ENCODE measurements at regions not wholly inside any gene's neighbourhood (a gene's known extent, or its start where the extent isn't known, plus 50 kb on each side); places are given as distances from the start of the nearest gene placed in this dataset.

DNA sequence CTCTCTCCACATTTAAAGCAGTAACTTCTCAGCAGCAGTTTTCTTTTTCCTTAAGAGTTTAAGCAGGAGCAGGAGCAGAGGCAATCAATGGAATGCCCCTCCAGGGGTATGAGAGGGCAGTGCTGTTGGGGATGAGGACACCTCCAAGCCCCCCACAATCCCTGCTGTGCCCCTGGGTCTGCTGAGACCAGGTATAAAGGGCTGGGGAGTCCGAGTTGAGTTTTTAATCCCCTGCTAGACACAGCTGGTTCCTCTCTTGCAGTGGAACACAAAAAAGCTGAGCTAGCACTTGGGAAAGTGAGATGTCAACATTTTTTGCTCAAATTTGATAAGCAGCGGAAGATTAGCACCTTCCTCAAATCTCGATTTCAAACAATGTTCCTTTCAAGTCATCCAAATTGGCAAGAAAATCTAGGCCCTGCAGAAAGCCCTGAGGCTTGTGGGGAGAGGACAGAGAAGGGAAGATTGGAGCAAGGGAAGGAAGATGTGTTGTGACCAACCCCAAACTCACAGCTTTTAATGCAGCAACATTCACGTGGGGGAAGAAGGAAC lies 581.9 kb downstream of the SOX6 start:
- no peak for DNase-seq (ENCODE audit: low read depth)

DNA sequence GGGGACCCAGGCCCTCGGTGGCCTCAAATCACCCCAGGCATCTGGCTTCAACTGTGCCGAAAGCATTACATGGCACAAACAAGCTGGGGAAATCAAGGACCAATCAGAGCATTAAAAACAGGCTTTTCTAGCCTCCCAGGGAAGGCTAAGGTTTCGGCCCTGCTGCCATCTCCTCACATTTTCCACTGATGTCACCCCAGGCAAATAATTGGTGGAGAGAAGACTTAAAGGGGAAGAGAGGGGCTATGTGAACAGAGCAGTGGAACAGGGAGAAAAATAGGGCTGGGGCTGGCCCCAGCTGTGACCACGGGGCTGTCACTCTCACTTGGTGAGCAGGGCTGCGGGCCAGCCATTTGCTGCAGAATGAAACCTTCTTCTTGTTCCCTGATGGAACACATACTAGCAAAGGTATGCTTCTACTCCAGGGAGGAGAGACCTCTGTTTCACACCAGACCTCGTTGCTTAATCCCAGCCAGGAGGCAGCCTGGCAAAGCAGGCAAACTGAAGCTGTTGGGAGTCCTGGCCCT lies 581.3 kb downstream of the SOX6 start:
- peak; percentile 16 for DNase-seq (ENCODE audit: low read depth)

DNA sequence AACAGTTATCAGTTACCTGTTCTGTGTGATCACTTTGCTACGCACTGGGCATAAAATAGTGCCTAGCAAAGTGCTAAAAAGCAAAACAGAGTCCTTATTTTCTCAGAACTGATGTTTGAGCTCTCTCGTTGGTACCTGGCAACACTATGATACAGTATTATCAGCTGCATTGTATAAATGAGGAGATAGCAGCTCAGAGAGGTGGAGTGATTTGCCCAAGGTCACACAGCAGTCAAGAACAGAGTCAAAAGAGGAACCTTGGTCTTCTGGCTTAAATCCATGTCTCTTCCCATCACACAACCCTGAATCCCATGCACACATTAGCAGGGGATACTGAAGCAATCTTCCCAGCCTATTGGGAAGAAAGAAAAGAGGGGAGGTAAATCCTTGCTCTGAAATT lies 580.5 kb downstream of the SOX6 start:
- DNase-seq (ENCODE audit: low read depth), result no peak

DNA sequence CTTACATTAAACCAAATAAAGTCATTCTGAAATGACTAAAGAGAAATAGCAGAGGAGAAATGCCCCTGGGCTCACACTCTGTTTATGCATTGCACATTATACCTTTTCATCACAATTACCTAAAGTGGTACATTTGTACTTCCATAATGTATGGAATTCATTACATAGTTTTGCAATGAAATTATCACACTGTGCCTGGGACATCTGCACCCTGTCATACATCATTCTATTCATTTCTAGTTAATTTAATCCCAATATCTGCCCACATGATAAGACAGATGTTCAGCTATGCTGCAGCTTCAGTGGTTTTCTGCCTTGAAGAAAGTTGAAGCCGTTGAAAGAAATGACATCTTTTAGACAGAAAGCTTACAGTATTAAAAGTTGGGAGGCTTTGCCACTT lies 580.0 kb downstream of the SOX6 start:
- DNase-seq (ENCODE audit: low read depth), result no peak

DNA sequence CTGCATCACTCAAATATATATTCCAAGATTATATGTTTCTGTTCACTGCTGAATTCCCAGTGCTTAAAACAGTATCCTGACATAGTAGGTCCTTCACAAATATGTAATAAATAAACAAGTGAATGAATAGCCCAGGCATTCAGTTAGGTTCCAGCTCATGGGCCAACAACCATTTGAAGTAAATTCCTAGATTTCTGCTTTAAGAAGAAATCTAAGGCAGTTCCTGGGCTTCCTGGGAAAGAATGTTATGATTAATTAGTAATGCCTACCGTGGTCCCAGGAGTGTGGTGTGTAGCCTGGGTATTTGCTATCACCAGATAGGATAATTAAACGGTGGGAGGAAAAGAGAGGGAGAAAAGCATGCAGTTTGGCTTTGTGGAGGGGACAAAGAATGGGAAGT lies 576.8 kb downstream of the SOX6 start:
- DNase-seq (ENCODE audit: low read depth), result peak; percentile 60

DNA sequence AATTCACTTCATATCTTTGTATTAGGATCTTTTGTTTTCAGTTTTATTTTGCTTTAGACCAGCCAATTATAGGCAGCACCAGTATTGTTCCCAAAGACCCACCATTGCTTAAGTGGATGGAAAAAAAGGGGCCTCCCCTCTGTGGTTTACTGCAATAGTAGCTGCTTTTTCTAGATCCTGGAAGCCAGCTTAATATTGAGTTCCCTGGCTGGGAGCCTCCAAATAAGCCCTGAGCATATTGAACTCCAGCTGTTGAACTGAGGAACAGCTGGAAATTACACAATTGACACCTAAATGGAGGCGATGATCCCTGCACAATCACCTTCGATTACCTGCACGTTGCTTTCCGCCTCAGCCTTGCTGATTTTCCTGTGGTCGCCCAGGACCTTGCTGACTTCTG lies 576.0 kb downstream of the SOX6 start:
- no peak for DNase-seq (ENCODE audit: low read depth)

DNA sequence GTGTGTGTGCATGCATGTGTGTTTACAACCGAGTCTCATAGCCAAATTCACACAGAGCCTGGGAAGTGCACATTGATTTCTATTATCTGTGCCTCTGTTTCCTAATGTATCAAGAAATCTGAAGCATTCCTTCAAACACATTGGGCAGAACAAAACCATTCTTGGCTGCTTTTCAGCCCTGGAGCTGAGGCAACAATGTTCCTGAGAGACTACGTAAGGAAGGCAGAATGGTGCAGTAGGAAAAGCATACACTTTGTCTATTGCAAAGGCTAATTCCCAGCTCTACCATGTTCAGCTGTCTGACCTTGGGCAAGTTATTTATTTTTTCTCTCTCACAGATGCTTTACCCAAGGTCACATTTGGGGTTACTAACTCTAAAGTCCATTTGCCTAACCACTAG lies 575.5 kb downstream of the SOX6 start:
- no peak for DNase-seq (ENCODE audit: low read depth)

DNA sequence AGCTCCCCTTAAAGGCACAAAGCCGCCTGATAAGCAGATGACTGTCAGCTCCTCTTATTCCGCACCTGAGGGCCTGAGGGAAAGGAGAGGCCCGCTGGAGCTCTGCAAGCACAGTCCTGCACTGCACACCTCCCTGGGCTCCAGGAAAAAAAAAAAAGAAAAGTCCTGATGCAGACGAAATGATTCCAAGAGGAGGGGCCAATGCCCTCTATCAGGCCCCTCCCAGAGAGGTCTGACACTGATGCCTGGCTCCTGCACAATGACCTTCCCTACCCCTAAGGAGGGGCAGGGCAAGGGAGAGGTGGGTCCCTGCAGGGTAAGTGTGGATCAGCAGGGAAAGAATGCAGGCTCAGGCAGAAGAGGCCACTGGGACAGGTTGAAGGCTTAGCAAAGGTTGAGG lies 572.7 kb downstream of the SOX6 start:
- no peak for DNase-seq (ENCODE audit: low read depth)

DNA sequence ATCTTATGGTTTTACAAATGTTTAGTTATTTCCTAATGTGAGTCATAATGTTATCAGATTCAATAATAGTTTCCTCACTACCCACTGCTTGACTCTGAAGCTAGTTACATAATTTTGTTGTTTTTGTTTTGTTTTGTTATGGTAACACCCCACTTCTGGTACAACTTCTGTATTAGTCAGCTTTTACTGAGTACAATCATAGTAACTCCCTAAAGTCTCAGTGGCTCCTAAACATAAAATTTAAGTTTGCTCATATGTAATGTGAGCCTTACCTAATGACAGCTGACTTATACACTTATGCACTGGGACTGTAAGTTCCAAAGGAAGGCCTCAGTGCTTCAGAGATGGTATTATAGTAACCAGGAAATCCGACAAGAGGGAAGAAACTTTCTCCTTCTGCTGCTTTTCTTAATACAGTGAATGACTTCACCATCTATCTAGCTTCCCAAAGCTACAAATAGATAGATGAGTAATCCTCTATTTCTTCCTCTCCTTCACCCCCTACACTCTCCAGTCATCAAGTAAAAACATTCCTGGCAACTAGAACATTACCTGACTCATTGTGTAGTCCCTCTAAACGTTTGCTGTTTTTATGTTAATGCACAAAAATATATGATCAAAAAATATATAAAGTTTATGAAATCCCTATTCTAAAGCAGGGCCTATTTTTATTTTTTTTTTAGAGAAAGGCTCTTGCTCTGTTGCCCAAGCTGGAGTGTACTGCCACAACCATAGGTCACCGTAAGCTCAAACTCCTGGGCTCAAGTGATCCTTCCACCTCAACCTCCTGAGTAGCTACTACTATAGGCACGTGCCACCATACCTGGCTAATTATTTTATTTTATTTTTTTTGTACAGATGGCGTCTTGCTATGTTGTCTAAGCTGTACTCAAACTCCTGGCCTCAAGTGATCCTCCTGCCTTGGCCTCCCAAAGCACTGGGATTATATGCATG lies 563.0 kb downstream of the SOX6 start:
- DNase-seq (ENCODE audit: low read depth), result peak; percentile 83

DNA sequence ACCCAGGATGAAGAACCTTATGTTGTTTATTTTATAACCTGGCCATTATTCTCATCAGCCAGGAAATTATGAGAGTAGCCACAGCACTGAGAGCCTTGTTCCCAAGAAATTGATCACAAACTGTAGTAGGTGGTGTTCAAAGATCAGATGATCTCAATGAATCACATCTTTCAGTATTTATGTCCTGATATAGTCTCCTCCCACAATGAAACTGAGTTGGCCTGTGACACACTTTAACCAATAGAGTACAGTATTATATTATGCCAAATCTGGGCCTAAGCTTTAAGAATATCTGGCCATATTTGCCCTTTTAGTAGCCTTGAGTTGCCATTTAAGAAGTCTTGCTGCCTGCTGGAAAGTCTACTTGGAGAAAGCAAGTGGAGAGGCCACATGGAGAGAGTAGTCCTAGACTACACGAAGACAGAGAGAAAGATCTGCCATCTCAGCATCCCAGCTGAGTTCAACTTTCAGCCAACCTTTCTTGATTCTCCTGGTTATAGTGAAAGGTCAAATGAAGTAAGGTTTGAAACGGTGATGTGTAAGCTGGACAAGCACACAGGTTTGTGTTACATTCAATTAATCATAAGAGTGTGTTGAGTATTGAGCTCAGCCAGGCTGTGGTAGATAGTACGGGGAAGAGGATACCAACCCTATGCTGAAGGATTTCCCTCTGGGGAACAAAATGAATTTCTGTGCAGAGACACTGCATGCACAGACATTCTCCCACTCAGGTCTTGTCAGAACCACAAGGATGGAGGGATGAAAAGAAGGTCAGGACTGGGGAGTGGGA lies 561.8 kb downstream of the SOX6 start:
- DNase-seq (ENCODE audit: low read depth), result no peak

DNA sequence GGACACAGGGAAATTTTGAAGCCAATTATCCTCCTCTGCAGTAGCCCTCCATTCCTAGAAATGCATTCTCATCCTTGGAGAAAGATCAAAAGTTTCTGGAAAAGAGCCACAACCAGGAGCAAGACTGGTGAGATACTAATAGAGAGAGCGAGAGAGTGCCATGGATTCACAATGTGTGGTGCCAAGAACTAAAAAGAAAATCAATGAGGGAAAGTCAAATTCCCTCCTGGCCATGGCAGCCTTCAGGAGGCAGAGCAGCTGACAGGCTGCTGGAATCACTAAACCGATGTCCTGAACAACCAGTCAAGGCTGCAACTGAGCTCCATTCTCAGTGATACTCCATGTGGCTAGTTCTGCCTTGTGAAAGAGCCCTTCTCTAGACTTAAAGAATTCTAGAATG lies 561.0 kb downstream of the SOX6 start:
- DNase-seq (ENCODE audit: low read depth), result no peak

DNA sequence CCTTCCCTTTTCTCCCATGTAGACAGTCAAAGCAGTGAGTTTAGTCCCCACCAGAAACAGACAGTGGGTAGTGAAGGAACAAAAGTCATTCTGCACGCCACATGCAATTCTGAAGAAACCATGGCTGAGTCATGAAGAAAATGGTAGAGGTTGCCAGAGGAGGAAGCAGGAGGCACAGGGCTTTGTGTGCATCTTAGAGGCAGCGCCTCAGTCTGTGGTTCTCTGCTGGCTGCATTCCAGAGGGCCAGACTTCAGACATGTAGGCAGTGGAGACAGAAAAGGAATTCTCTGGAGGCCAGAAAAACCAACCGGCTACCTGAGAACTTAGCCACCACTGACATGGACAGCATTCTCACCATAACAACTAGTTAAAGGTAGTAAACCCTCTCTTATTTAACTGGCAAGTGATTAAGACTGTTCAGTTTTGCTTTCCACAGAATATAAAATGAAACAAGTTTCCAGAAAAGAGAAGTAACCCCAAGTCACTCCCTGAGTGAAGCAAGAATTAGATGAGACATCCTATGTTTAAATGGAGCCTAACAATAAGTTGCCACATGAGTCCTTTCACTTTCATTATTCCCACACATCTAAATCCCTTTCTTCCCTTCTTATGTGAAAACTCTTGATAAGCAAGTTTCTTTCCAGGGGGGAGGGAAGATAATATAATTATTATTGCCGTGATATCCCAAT lies 556.1 kb downstream of the SOX6 start:
- peak; percentile 81 for DNase-seq (ENCODE audit: low read depth)

DNA sequence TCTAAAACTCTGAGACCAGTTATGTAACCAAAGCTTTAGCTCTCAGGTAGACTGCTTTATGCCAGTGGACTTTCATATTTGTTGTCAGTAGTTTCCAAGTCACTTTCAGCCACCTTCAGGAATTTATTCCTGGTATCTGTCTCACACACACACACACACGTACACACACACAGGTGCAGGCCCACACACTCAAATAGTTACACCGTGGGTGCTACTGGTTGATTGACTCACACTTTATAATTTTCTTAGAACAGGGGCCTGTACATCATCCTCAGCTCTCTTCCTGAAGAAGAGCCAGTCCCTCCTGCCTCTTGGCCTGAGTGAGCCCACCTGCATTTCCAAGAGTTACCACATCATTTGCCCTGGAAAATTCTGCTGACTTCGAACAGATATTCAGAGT lies 555.2 kb downstream of the SOX6 start:
- no peak for DNase-seq (ENCODE audit: low read depth)

DNA sequence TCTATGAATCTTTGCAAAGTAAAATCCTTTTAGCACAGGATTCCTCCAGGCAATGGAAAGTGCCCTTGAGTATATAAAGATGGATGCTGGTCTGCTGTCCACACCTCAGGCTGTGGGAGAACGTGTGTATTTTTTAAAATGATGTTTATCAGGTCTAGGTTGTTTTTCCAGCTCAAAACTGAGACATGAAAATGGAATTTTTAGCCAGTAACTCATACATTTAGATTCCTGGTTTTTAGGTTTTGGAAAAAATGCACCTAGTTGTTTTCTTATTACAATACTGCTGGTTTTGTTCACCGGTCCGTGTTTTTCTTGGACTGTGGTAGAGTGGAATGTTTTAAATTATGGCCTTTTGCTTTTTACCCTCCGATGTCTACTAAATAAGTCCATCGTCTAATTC lies 554.7 kb downstream of the SOX6 start:
- DNase-seq (ENCODE audit: low read depth), result peak; percentile 38

DNA sequence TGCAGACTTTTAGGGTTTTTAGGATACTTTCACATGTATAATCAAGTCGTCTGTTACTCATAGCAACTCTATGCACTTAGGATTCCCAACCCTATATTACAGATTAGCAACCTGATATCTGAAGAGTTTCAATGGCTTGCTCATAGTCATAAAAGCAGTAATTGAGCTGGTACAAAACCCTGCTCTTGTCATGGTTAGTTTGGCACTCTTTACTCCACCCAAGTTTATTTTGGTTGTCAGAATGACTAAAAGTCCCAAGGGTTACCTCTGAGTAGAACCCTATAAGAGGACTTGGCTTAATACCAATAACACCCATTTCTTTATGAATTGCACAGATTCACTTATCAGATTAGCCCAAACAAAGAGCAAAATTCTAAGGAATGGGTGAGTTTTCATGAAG lies 550.6 kb downstream of the SOX6 start:
- peak; percentile 18 for DNase-seq (ENCODE audit: low read depth)

DNA sequence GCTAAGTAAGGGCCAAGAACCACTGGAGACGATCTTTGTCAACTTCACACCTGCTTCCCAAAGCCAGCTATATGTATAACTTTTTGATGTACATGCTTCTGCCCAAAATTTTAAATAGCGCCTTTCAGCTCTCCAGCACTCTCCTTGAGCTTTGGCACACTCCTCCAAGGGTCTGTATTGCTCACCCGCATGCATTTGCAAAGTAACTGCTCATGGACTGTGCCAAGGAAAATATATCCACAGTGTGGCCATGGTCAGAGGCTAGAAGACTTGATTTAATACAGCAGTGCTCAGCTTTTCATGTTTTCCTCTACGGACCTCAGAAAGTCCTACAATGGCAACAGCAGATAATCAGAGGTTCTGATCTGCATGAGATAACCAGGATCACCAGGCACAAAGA lies 550.1 kb downstream of the SOX6 start:
- DNase-seq (ENCODE audit: low read depth), result no peak

DNA sequence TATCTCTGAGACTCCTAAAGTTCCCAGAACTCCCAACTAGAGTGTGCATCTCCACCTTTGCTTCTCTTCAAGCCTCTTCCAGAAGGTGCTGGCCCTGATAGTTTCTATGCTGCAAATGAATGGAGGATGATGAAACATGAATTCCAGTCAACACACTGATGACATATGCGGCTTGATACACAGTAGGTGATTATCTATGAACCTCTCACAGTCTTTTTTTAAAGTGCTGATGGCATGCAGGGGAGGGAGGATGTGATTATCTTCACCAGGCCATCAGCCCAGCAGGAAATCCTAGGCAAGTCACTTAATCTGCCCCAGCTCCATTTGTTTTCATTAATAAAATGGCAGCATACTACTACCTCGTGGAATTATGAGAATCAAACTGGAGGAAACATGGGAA lies 548.5 kb downstream of the SOX6 start:
- DNase-seq (ENCODE audit: low read depth), result no peak

DNA sequence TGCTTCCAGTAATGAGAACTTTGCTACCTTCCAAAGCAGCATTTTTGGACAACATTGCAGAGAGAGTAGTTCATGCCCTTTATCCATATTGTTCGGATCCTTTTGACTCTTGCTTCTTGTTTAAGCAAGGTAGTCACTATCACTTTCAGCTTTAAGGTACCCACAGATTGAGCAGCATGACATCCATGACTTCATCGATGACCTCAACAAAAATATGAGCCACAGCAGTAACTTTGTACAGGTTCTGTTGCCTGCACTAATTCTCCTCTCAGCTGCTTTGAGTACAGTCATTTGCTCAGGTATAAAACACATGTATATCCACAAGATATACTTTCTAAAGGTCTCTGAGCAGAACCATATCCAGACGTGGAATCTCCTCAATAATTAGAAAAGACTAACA lies 546.3 kb downstream of the SOX6 start:
- DNase-seq (ENCODE audit: low read depth), result no peak

DNA sequence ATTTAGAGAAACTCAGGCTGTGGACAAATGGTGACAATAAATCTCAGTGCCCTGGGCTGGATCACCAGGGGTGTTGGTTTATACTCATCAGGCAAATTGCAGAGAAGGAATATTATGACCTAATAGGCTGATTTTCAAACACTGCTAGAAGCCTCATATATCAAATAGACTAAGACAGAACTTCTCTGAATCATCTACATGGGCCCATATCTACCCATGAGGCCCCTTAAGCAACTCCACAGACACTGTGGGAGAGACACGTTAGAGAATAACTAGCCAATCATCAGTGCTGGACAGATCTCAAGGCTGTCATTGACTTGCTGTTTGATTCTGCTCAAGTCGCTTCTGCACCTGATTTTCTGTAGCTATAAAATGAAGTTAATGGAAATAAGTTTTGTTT lies 545.8 kb downstream of the SOX6 start:
- DNase-seq (ENCODE audit: low read depth), result no peak

DNA sequence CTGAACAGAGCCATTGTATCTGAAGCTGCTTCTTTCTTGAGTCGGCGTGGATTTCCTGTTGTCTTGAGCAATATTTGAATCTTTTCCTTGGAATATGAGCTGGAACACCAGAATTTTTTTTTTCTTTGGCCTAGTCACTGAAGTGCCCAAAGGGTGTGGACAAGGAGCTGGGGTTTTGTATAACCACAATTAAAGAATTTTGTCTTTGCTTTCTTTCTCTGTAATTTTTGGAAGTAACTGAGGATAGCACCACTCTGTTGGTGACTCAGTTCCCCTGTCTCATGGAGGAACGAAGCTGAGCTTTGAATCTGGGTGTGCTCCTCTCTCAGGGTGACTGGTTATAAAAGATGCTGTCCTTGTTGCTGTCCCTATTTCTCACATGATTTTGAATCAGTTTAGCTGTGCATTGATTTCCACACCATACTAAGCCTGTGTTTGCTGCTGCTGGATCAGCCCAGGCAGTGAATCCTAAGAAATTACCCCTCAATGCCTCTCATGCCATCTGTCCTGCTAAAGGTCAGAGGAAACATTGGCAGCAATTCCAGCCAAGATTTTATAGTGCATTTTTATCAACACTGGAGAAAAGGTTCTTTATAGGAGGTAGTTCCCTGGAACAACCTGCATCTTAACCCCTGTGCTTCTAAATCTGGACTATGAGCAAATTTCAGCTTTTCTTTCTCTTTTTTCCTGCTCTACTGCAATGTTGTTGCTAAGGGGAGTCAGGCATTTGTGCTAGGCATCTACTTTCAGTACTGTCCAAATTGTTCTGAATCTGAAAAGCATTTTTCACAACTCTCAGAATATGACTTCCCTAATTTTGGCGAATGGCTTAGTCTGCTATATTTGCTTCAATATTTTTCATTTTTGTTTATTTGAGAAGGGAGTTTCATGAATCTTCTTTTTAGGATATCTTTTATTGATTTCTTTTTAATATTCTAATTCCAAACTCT lies 540.8 kb downstream of the SOX6 start:
- DNase-seq (ENCODE audit: low read depth), result peak; percentile 19

Data from EH (cell line).